Cardiac fibroblast (primary cell): ENCODE measurements at regions not wholly inside any gene's neighbourhood (a gene's known extent, or its start where the extent isn't known, plus 50 kb on each side); places are given as distances from the start of the nearest gene placed in this dataset.

Experiments used
- DNase-seq, 2 donors: peaks; one replicate each; pipeline versions ENCODE4 v3.0.0 to v3.0.0-alpha.2; 2010; ENCODE audit warnings: low read depth in 2 of 2
- H3K4me3 ChIP-seq, 2 donors: replicated peaks in 1 of 2; 1 replicate in 1 of 2; 2 replicates in 1 of 2; pipeline ENCODE4 v1.5.1; 2011; ENCODE audit warnings: low read depth in 2 of 2, low read length in 2 of 2, mild to moderate bottlenecking in 2 of 2, moderate library complexity in 1 of 2
- TF ChIP-seq, protein P1 (sequence below): IDR thresholded peaks from one replicate; pipeline ENCODE4 v1.5.1; 2011; ENCODE audit warnings: low read depth, mild to moderate bottlenecking, low read length, inconsistent platforms

DNA sequence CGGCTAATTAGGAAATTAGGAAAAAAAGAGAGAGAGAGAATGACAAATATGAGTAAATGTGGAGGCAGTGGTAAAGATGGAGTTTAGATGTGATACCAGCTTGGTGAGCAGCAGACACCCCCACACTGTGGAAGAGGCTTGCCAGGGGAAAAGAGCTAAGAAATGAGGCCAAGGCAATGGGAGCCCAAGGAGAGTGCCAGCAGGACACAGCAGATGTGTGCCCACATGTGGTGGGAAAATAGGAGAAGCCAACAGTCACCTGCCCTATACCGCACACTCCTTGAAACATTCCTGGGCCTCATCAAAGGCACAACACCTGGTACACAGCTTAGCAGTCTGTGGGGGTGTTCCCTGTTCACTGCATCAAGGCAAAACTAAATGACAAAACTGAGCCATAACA, 104.9 kb downstream of the FAM76B start:
- no peak for DNase-seq
- TF ChIP-seq, protein P1, sequence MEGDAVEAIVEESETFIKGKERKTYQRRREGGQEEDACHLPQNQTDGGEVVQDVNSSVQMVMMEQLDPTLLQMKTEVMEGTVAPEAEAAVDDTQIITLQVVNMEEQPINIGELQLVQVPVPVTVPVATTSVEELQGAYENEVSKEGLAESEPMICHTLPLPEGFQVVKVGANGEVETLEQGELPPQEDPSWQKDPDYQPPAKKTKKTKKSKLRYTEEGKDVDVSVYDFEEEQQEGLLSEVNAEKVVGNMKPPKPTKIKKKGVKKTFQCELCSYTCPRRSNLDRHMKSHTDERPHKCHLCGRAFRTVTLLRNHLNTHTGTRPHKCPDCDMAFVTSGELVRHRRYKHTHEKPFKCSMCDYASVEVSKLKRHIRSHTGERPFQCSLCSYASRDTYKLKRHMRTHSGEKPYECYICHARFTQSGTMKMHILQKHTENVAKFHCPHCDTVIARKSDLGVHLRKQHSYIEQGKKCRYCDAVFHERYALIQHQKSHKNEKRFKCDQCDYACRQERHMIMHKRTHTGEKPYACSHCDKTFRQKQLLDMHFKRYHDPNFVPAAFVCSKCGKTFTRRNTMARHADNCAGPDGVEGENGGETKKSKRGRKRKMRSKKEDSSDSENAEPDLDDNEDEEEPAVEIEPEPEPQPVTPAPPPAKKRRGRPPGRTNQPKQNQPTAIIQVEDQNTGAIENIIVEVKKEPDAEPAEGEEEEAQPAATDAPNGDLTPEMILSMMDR = no peak
- no peak overlapping the region for H3K4me3 ChIP-seq

DNA sequence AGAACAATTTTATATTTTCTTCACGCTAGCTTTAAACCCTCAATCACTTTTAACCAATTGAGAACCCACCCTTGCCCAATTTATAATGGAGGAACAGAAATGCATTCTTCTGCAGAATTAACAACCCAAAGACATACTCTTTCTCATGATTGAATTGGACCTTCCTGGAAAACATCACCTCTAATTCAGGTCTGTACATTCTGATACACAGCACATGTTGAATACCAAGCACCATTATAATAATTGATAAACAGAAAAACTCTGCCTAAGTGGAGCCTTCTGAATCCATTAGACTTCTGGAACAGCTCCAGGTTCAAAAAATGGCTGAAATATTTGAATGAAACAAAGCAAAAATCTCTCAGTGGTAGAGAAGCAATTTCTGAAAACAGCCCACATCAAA, 105.4 kb downstream of the FAM76B start:
- no peak for DNase-seq
- TF ChIP-seq, protein P1 = no peak
- no peak overlapping the region for H3K4me3 ChIP-seq

DNA sequence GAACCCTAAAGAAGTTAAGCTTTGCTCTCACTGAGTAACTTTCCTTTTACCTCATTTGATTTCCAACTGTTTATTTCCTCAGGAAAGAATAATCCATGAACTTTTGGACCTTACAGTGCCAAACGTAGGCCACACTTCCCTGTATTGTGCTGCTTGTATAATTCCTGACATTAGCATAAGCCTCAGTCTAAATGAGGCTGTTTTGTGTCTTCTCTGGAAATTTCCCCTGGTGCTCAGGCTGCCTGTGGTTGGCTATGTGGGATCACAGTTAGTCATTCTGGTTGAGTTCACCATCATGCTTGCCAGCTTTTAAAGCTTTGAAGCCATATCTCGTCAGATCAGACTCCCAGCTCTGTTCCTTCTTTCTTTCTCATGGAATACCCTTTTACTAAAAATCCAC, 107.0 kb downstream of the FAM76B start:
- DNase-seq = no peak
- TF ChIP-seq, protein P1 = no peak

DNA sequence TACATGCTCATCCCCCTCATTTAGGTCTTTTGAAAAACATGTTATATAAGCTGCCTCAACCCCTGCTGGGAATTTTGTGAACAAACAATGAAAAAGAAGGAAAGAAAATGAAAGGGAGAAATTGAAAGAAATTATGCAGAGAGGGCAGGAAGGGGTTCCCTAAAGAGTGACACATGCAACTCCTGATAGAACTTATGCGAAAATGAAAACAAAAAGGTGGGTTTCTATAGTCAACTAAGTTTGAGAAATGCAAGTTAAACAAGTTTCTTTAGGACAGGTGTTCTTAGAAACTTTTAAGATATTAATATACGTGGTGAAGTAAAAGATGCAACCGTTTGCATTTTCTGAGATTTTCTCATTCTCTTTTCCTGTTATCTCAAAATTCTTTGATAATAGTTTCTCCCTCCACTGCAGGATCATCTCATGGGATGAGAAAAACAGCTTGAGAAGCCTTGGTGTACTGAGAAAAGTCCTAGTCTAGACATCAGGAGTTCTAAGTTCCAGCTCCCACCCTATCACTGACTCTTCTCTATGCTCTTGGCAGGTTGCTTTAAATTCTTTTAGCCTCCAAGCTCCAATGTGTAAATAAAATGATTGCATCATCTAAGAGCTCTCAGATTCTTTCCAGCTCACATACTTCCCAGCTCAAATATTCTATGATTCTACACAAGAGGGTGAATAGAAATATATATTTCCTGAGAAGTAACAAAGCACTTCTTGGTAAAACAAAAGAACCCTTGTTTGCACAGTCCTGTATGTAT, 109.2 kb downstream of the FAM76B start:
- H3K4me3 ChIP-seq = no peak overlapping the region
- TF ChIP-seq, protein P1 = no peak
- DNase-seq = peak; percentile 72 to 87

More for the DNA sequence above, 107.0 kb downstream of the FAM76B start:
- no peak overlapping the region for H3K4me3 ChIP-seq

DNA sequence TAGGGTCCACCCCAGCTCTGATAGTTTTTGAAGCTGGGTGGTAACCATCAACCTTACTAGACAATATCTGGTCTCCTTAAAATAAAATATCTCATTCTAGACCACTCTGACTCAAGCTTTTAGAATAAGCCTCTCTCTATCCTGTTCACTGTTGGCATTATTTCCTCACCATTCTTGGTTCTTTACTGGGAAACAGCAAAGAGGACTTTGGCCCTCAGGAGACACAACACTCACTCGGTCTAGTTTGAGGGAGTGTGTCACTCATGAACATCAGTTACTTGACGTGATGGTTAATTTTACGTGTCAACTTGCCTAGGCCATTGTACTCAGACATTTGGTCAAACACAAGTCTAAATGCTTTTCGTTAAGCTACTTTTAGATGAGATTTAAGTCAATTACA, 110.6 kb downstream of the FAM76B start:
- DNase-seq = no peak
- TF ChIP-seq, protein P1 = no peak
- no peak overlapping the region for H3K4me3 ChIP-seq

DNA sequence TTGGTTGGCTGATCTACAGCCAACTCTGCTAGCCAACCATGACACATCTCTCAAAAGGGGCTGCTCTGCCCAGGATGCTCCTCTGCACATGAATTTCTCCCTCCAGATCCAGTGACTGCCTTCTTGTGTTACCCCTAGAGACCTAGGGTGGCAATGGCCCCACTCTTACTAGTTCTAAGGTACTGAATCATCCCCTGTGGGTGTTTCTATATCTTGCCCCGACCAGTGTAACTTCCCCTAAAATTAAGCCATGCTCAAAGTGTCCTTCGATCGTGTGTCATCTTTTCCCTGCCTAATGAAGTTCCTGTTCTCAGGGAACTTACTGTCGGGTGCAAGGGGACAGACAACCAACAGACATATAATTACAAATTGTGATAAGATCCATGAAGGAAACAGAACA, 113.3 kb downstream of the FAM76B start:
- no peak for DNase-seq
- TF ChIP-seq, protein P1 = no peak
- no peak overlapping the region for H3K4me3 ChIP-seq

DNA sequence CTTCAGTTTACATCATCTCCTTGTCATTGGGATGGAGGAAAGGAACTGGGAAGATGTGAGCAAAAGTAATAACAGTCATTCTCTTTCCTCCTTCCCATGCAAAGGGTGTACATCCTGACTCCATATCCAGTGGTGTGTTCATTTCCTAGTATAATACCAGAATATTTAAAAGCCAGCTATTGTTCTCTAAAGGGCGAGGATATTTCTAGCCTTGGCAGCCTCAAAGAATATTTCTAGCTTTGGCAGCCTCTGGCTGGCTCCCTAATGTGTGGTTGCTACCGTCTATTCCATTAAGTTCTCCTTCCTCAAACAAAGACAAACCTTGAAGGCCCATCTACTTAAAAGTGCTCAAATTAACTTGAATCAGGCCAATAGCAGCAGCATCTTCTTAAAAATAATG, 114.0 kb downstream of the FAM76B start:
- TF ChIP-seq, protein P1 = no peak

More for the DNA sequence above, 114.0 kb downstream of the FAM76B start:
- no peak for DNase-seq
- no peak overlapping the region for H3K4me3 ChIP-seq
